ENCODE measurements at regions not wholly inside any gene's neighbourhood (a gene's known extent, or its start where the extent isn't known, plus 50 kb on each side); places are given as distances from the start of the nearest gene placed in this dataset.

- TF ChIP-seq CHD7 (IDR thresholded peaks at IDR 0.05; ENCODE audit: insufficient replicate concordance, low read length) (no peak), NRF1 (IDR thresholded peaks at IDR 0.05; ENCODE audit: low read depth, low read length) (no peak), JUN (IDR thresholded peaks at IDR 0.05; ENCODE audit: low read depth, low read length) (no peak), E2F6 (IDR thresholded peaks at IDR 0.05) (no peak), EGR1 (IDR thresholded peaks at IDR 0.05; ENCODE audit: borderline replicate concordance, low read depth, low read length) (no peak), EP300 (IDR thresholded peaks at IDR 0.05; ENCODE audit: borderline replicate concordance in 1 of 2, low read depth in 2 of 2, low read length in 2 of 2) (no peak), TCF12 (IDR thresholded peaks at IDR 0.05; ENCODE audit: low read depth, low read length) (no peak), GABPA (IDR thresholded peaks at IDR 0.05; ENCODE audit: borderline replicate concordance, insufficient read depth, low read length) (no peak), ASH2L (IDR thresholded peaks at IDR 0.05; ENCODE audit: low read length) (no peak), SAP30 (IDR thresholded peaks at IDR 0.05; ENCODE audit: insufficient read depth, insufficient replicate concordance, low read length) (no peak), HDAC6 (IDR thresholded peaks at IDR 0.05; ENCODE audit: low read depth, low read length) (no peak), JUND (IDR thresholded peaks at IDR 0.05; ENCODE audit: low read length) (no peak)
Observed at GRCh38 chr9:97188545-97188944, 118.9 kb upstream of the CCDC180 start (continued).

Measured in H1 (cell line).